RWPE1 (cell line): ENCODE measurements at regions not wholly inside any gene's neighbourhood (a gene's known extent, or its start where the extent isn't known, plus 50 kb on each side); places are given as distances from the start of the nearest gene placed in this dataset.
"Not testable (repeated sequence)": the region's sequence is repeated elsewhere in the genome, so short reads cannot be mapped to it uniquely, and the experiment has no call there.

Source experiments
- CTCF ChIA-PET: fragments of 350-600 bp; sonication (Branson Sonifier 250); formaldehyde crosslinking; extraction: SDS; loops from one replicate; lab custom pipeline; 2021; lab: Yijun Ruan, JAX
- POLR2A ChIA-PET: fragments of 400-600 bp; formaldehyde crosslinking; extraction: SDS; loops from one replicate; lab custom pipeline; 2020; ENCODE audit warnings: antibody characterized with exemption; ENCODE audit not compliant: low non-redundant PET; lab: Yijun Ruan, JAX
- DNase-seq: peaks from one replicate; pipeline ENCODE4 v3.0.0; 2012; ENCODE audit warnings: low spot score
- H3K27ac ChIP-seq: fragments of 450-650 bp; 2 replicates; pipeline ENCODE4 v1.5.1; 2017
- CTCF ChIP-seq: fragments of 450-650 bp; conservative IDR thresholded peaks from 2 replicates; pipeline ENCODE4 v1.5.1; 2017; ENCODE audit warnings: low read depth, mild to moderate bottlenecking

- POLR2A ChIA-PET, result no interaction called here
Measured at GRCh38 chr5:57072218-57072892, 101.5 kb upstream of the GPBP1 start.

GRCh38 chr5:57082441-57083067, 91.3 kb upstream of the GPBP1 start:
- TF ChIP-seq CTCF, result 0 out of 2 replicates have a peak, but pooled peaks have one; percentile 15
- peak; percentile 57 for DNase-seq
- H3K27ac ChIP-seq, result no peak overlapping the region
- ChIA-PET CTCF (interaction anchor here (0.6 to 1.9 kb wide), 6 partner anchors 86 to 1898 kb away, joined by 3 to 7 read pairs (median 3); no protein-coding TSS in a partner anchor), POLR2A (interaction anchor here (0.5 kb wide), 1 partner anchor 152 kb away, joined by 4 read pairs; no protein-coding TSS in a partner anchor)

More at GRCh38 chr5:57072218-57072892, 101.5 kb upstream of the GPBP1 start:
- no peak overlapping the region for H3K27ac ChIP-seq
- DNase-seq, result no peak
- CTCF ChIA-PET, result interaction anchor here (0.5 to 0.6 kb wide), 2 partner anchors 950 to 1720 kb away, joined by 3 to 4 read pairs; no protein-coding TSS in a partner anchor
- TF ChIP-seq CTCF, result no peak

GRCh38 chr5:57085306-57086081, 88.4 kb upstream of the GPBP1 start:
- POLR2A ChIA-PET, result no interaction called here
- CTCF ChIA-PET, result no interaction called here
- H3K27ac ChIP-seq, result no peak overlapping the region
- DNase-seq, result no peak
- no peak for TF ChIP-seq CTCF

- CTCF ChIA-PET, DNase-seq, POLR2A ChIA-PET, H3K27ac ChIP-seq: not testable (repeated sequence)
Measured at GRCh38 chr5:57087947-57088346, 85.9 kb upstream of the GPBP1 start.

- no peak for DNase-seq
- ChIA-PET POLR2A (no interaction called here), CTCF (interaction anchor here (0.5 to 1.0 kb wide), 7 partner anchors 9 to 655 kb away, joined by 3 to 6 read pairs (median 3); no protein-coding TSS in a partner anchor)
- TF ChIP-seq CTCF, result no peak; the same call in 1 of the 2 replicates
- H3K27ac ChIP-seq, result no peak overlapping the region; the same call in 1 of the 2 replicates
Measured at GRCh38 chr5:57094753-57095683, 78.8 kb upstream of the GPBP1 start.

GRCh38 chr5:57097526-57097925, 76.3 kb upstream of the GPBP1 start:
- CTCF ChIA-PET, result no interaction called here
- TF ChIP-seq CTCF, result no peak
- DNase-seq, result no peak
- no peak overlapping the region for H3K27ac ChIP-seq
- POLR2A ChIA-PET, result no interaction called here
